SK-N-SH (cell line): ENCODE measurements at regions not wholly inside any gene's neighbourhood (a gene's known extent, or its start where the extent isn't known, plus 50 kb on each side); places are given as distances from the start of the nearest gene placed in this dataset.
A peak's percentile ranks its signal among the peaks of the same experiment; 100 is the strongest.
"Not testable (repeated sequence)": the region's sequence is repeated elsewhere in the genome, so short reads cannot be mapped to it uniquely, and the experiment has no call there.

Source experiments
- CTCF ChIA-PET: fragments of 300-600, 350-600 bp; formaldehyde crosslinking; extraction: SDS; loops from one replicate; lab custom pipeline; 2021; lab: Yijun Ruan, JAX
- POLR2A ChIA-PET: fragments of 350-600 bp; sonication (Branson Sonifier 250); formaldehyde crosslinking; extraction: SDS; loops from one replicate; lab custom pipeline; 2020; ENCODE audit warnings: antibody characterized with exemption, inconsistent platforms; lab: Yijun Ruan, JAX
- DNase-seq: peaks from one replicate; pipeline ENCODE4 v3.0.0; 2012
- H2AFZ ChIP-seq: fragments of 200-600 bp; sonication (generic); 2 replicates; pipeline ENCODE4 v1.8.1; 2016; ENCODE audit warnings: antibody characterized with exemption, mild to moderate bottlenecking, low read depth
- H3F3A ChIP-seq: fragments of 200-600 bp; sonication (generic); replicated peaks from 2 replicates; pipeline ENCODE3; 2016; ENCODE audit warnings: antibody characterized with exemption, mild to moderate bottlenecking; ENCODE audit not compliant: insufficient read depth
- H3K27ac ChIP-seq, 2 experiments: fragments of 200-500 bp in 1 of 2; fragments of 200-600 bp in 1 of 2; sonication (Bioruptor generic) in 1 of 2; sonication (generic), shearing (Covaris generic) in 1 of 2; 2 replicates each; pipeline versions ENCODE4 v1.5.1 to v1.6.1; 2014 to 2016; ENCODE audit warnings: low read depth in 2 of 2, inconsistent platforms in 1 of 2, low read length in 1 of 2, mild to moderate bottlenecking in 1 of 2, mixed read lengths in 1 of 2
- H3K27me3 ChIP-seq: fragments of 200-600 bp; sonication (generic), shearing (Covaris generic); 2 replicates; pipeline ENCODE4 v1.6.1; 2016; ENCODE audit warnings: mixed run types; ENCODE audit not compliant: insufficient read depth
- H3K36me3 ChIP-seq, 2 experiments: fragments of 200-500 bp in 1 of 2; fragments of 200-600 bp in 1 of 2; sonication (Bioruptor generic) in 1 of 2; sonication (generic) in 1 of 2; replicated peaks in 1 of 2; 2 replicates each; pipeline versions ENCODE3 to v1.5.1; 2014 to 2016; ENCODE audit warnings: low read length in 1 of 2, mild to moderate bottlenecking in 1 of 2; ENCODE audit not compliant: insufficient read depth in 2 of 2, control insufficient read depth in 1 of 2
- H3K4me1 ChIP-seq, 2 experiments: fragments of 200-500 bp in 1 of 2; fragments of 200-600 bp in 1 of 2; sonication (Bioruptor generic) in 1 of 2; sonication (generic), shearing (Covaris generic) in 1 of 2; 2 replicates each; pipeline versions ENCODE4 v1.5.1 to v1.6.1; 2014 to 2016; ENCODE audit warnings: low read depth in 1 of 2, low read length in 1 of 2, mixed run types in 1 of 2; ENCODE audit not compliant: insufficient read depth in 2 of 2, control insufficient read depth in 1 of 2
- H3K4me2 ChIP-seq: fragments of 200-600 bp; sonication (generic), shearing (Covaris generic); 2 replicates; pipeline ENCODE4 v1.6.1; 2017; ENCODE audit warnings: mixed run types
- H3K4me3 ChIP-seq, 2 experiments: fragments of 200-500 bp in 1 of 2; fragments of 200-600 bp in 1 of 2; sonication (Bioruptor generic) in 1 of 2; sonication (generic), shearing (Covaris generic) in 1 of 2; 2 replicates each; pipeline versions ENCODE4 v1.5.1 to v1.8.1; 2014 to 2016; ENCODE audit warnings: low read depth in 2 of 2, inconsistent platforms in 1 of 2, low read length in 1 of 2, mild to moderate bottlenecking in 1 of 2, mixed read lengths in 1 of 2, moderate library complexity in 1 of 2
- H3K79me2 ChIP-seq: fragments of 200-600 bp; sonication (generic); 2 replicates; pipeline ENCODE4 v1.8.1; 2017; ENCODE audit warnings: mild to moderate bottlenecking; ENCODE audit not compliant: insufficient read depth
- H3K9ac ChIP-seq: fragments of 200-600 bp; sonication (generic); 2 replicates; pipeline ENCODE4 v1.6.1; 2017; ENCODE audit warnings: mixed run types
- H3K9me2 ChIP-seq: fragments of 200-600 bp; sonication (generic); 2 replicates; pipeline ENCODE4 v1.6.1; 2017; ENCODE audit warnings: mixed run types
- H3K9me3 ChIP-seq: fragments of 200-600 bp; sonication (generic); 2 replicates; pipeline ENCODE4 v1.6.1; 2017; ENCODE audit warnings: mixed run types, mild to moderate bottlenecking, moderate library complexity
- H4K20me1 ChIP-seq: fragments of 200-600 bp; sonication (generic); 2 replicates; pipeline ENCODE4 v1.6.1; 2017; ENCODE audit warnings: mild to moderate bottlenecking, mixed run types; ENCODE audit not compliant: insufficient read depth
- EP300 ChIP-seq, 2 experiments: IDR thresholded peaks; 2 replicates each; pipeline versions ENCODE4 v1.4.0 to v1.6.1; 2012; ENCODE audit warnings: borderline replicate concordance in 1 of 2, low read depth in 1 of 2, low read length in 1 of 2
- EZH2phosphoT487 ChIP-seq: fragments of 200-600 bp; sonication (generic); IDR thresholded peaks from 2 replicates; pipeline ENCODE4 v1.6.1; 2017; ENCODE audit warnings: low read depth, mixed run types, mild to moderate bottlenecking, antibody characterized with exemption, moderate library complexity, borderline replicate concordance
- FOSL2 ChIP-seq: IDR thresholded peaks from 2 replicates; pipeline ENCODE4 v1.4.0; 2012; ENCODE audit warnings: low read depth, mild to moderate bottlenecking, moderate library complexity, borderline replicate concordance
- FOXJ3 ChIP-seq: sonication (generic); formaldehyde crosslinking; IDR thresholded peaks from 2 replicates; pipeline ENCODE4 v1.5.1; 2020; ENCODE audit warnings: mild to moderate bottlenecking, missing genetic modification reagents
- GATA2 ChIP-seq: sonication (generic); formaldehyde crosslinking; IDR thresholded peaks from 2 replicates; pipeline ENCODE4 v1.5.0; 2020; ENCODE audit warnings: mild to moderate bottlenecking, missing genetic modification reagents
- JUND ChIP-seq: IDR thresholded peaks from 2 replicates; pipeline ENCODE4 v1.4.0; 2012
- MXI1 ChIP-seq: IDR thresholded peaks from 2 replicates; pipeline ENCODE4 v1.6.1; 2012; ENCODE audit warnings: mild to moderate bottlenecking, low read depth, low read length, improper control_type of control experiment
- NFIC ChIP-seq: IDR thresholded peaks from 2 replicates; pipeline ENCODE4 v1.4.0; 2012; ENCODE audit warnings: borderline replicate concordance
- POLR2AphosphoS5 ChIP-seq: IDR thresholded peaks from 2 replicates; pipeline ENCODE4 v1.6.1; 2012; ENCODE audit warnings: low read depth, low read length
- RAD21 ChIP-seq: IDR thresholded peaks from 2 replicates; pipeline ENCODE4 v1.6.1; 2012; ENCODE audit warnings: mild to moderate bottlenecking, low read length
- RCOR1 ChIP-seq: fragments of 150-350 bp; IDR thresholded peaks from 2 replicates; pipeline ENCODE4 v1.6.1; 2017; ENCODE audit warnings: antibody characterized with exemption, low read length
- RXRA ChIP-seq: IDR thresholded peaks from 2 replicates; pipeline ENCODE4 v1.4.0; 2012; ENCODE audit warnings: low read depth, mild to moderate bottlenecking, borderline replicate concordance
- TAF1 ChIP-seq: IDR thresholded peaks from 2 replicates; pipeline ENCODE4 v1.6.1; 2012; ENCODE audit warnings: low read depth, mild to moderate bottlenecking, low read length, moderate library complexity, borderline replicate concordance
- YY1 ChIP-seq: IDR thresholded peaks from 2 replicates; pipeline ENCODE4 v1.4.0; 2012; ENCODE audit warnings: low read depth, mild to moderate bottlenecking
- WGBS: methylation state at CpG from one replicate; pipeline ENCODE4 v1.1.6; 2017; ENCODE audit warnings: low lambda C conversion rate; 5-methylcytosine and 5-hydroxymethylcytosine counted together
- TF ChIP-seq, protein P1 (sequence below): IDR thresholded peaks from 2 replicates; pipeline ENCODE4; 2012
- TF ChIP-seq, protein P2 (sequence below): IDR thresholded peaks from 2 replicates; pipeline ENCODE4 v1.6.1; 2012; ENCODE audit warnings: mild to moderate bottlenecking, low read depth, low read length, moderate library complexity

DNA sequence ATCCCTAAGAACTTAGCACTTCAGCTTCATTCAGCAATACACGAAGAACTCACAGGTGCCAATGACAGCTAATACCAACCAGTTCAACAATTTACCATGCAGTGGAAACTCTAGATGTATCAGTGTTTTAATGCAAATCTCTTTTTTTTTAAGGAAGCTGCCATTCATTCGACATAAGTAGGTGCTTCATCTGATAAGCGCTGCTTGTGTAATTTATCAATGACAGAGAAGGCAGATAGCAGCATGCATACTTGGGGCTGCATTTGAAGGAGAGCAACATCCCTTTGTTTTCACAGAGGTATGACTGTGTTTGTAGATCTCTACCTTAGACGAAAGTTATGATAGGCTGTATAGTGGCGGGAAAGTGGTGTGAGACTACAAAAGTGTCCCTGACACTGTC lies 977.1 kb downstream of the AACS start:
- DNase-seq, result no peak
- Histone ChIP-seq H3K4me3 (no peak overlapping the region), H3K9ac (no peak overlapping the region), H4K20me1 (no peaks in the 10 kb centered on the region), H3K36me3 (no peaks in the 10 kb centered on the region), H3K4me1 (no peaks in the 10 kb centered on the region), H3F3A (no peaks in the 10 kb centered on the region), H3K27ac (no peak overlapping the region), H3K9me3 (no peaks in the 10 kb centered on the region), H3K4me2 (no peak overlapping the region), H3K79me2 (no peaks in the 10 kb centered on the region), H3K27me3 (no peaks in the 10 kb centered on the region), H2AFZ (no peak overlapping the region), H3K9me2 (no peaks in the 10 kb centered on the region)
- TF ChIP-seq RAD21 (no peak), RXRA (no peak), NFIC (no peak)
- WGBS, result 24% methylated on average over 5 of the region's 5 CpGs
- CTCF ChIA-PET, result no interaction called here
- POLR2A ChIA-PET, result no interaction called here

DNA sequence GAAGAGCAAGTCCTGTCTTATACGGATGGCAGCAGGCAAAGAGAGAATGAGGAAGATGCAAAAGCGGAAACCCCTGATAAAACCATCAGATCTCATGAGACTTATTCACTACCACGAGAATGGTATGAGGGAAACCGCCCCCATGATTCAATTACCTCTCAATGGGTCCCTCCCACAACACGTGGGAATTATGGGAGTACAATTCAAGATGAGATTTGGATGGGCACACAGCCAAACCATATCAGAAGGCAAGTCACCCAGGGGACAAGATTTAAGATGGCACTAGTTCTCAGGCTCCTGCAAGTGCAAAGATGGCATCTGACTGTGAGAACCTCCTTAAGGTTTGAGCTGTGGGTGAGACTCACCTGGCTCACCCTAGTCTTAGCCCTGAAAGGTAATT lies 984.3 kb downstream of the AACS start:
- H3K4me3 ChIP-seq, DNase-seq, H3K79me2 ChIP-seq, CTCF ChIA-PET, H3K36me3 ChIP-seq, H3K27me3 ChIP-seq, H3F3A ChIP-seq, H2AFZ ChIP-seq, H3K4me1 ChIP-seq, H3K9ac ChIP-seq, H4K20me1 ChIP-seq, H3K9me2 ChIP-seq, H3K4me2 ChIP-seq, H3K9me3 ChIP-seq, H3K27ac ChIP-seq, POLR2A ChIA-PET: not testable (repeated sequence)
- 31% methylated on average over 5 of the region's 5 CpGs for WGBS

DNA sequence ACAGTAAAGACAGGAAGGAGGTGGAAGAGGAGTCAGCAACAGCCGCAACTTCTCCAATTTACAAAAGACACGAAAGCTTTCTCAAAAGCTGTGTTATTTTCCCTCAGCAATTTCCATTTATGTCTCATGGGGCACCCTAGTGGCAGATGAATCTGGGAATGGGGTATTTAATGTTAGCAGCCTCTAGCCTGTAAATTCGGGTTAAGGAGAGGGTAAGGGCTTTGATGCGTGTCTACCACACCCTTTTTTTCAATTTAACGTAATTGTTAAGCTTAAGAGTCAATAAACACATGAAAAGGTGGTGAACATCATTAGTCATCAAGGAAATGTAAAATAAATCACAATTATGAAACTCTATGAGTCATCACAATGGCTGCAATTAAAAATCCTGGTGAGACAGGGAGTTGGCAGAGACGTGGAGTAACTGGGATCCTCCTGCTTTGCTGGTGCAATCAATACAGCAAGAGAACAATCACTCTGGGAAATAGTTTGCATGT lies 986.4 kb downstream of the AACS start:
- Histone ChIP-seq H3K4me3 (no peak overlapping the region), H3K4me2 (no peak overlapping the region), H3F3A (no peaks in the 10 kb centered on the region), H3K36me3 (no peaks in the 10 kb centered on the region), H3K27me3 (no peaks in the 10 kb centered on the region), H3K9me3 (no peaks in the 10 kb centered on the region), H4K20me1 (no peaks in the 10 kb centered on the region), H2AFZ (no peak overlapping the region), H3K9ac (no peak overlapping the region), H3K27ac (no peak overlapping the region), H3K9me2 (no peaks in the 10 kb centered on the region), H3K4me1 (0 out of 4 replicates have a peak, but pooled peaks cover 0 to 4% of the 10 kb centered on the region in 2 experiments), H3K79me2 (no peaks in the 10 kb centered on the region)
- WGBS, result 20% methylated on average over 6 of the region's 6 CpGs
- TF ChIP-seq, protein P1, sequence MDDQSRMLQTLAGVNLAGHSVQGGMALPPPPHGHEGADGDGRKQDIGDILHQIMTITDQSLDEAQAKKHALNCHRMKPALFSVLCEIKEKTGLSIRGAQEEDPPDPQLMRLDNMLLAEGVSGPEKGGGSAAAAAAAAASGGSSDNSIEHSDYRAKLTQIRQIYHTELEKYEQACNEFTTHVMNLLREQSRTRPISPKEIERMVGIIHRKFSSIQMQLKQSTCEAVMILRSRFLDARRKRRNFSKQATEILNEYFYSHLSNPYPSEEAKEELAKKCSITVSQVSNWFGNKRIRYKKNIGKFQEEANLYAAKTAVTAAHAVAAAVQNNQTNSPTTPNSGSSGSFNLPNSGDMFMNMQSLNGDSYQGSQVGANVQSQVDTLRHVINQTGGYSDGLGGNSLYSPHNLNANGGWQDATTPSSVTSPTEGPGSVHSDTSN, result peak; percentile 56
- TF ChIP-seq JUND, result peak; percentile 56
- TF ChIP-seq RCOR1, result no peak
- no peak for TF ChIP-seq EZH2phosphoT487
- peak; percentile 56 for TF ChIP-seq FOSL2
- TF ChIP-seq MXI1, result no peak
- TF ChIP-seq, protein P2, sequence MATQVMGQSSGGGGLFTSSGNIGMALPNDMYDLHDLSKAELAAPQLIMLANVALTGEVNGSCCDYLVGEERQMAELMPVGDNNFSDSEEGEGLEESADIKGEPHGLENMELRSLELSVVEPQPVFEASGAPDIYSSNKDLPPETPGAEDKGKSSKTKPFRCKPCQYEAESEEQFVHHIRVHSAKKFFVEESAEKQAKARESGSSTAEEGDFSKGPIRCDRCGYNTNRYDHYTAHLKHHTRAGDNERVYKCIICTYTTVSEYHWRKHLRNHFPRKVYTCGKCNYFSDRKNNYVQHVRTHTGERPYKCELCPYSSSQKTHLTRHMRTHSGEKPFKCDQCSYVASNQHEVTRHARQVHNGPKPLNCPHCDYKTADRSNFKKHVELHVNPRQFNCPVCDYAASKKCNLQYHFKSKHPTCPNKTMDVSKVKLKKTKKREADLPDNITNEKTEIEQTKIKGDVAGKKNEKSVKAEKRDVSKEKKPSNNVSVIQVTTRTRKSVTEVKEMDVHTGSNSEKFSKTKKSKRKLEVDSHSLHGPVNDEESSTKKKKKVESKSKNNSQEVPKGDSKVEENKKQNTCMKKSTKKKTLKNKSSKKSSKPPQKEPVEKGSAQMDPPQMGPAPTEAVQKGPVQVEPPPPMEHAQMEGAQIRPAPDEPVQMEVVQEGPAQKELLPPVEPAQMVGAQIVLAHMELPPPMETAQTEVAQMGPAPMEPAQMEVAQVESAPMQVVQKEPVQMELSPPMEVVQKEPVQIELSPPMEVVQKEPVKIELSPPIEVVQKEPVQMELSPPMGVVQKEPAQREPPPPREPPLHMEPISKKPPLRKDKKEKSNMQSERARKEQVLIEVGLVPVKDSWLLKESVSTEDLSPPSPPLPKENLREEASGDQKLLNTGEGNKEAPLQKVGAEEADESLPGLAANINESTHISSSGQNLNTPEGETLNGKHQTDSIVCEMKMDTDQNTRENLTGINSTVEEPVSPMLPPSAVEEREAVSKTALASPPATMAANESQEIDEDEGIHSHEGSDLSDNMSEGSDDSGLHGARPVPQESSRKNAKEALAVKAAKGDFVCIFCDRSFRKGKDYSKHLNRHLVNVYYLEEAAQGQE, result no peak
- 0 out of 2 replicates have a peak, but pooled peaks have one; percentile 31 for TF ChIP-seq NFIC
- TF ChIP-seq GATA2 (CRISPR knock-in tag), result no peak
- TF ChIP-seq YY1, result no peak
- TF ChIP-seq FOXJ3 (CRISPR knock-in tag), result no peak
- no peak for TF ChIP-seq TAF1
- TF ChIP-seq EP300 (IDR thresholded peaks at IDR 0.05; ENCODE audit: borderline replicate concordance in 1 of 2, low read depth in 1 of 2, low read length in 1 of 2), result peak in 1 of 2 experiments; percentile 23; a peak in 1 of 4 replicates
- TF ChIP-seq POLR2AphosphoS5, result no peak
- DNase-seq, result no peak
- POLR2A ChIA-PET, result no interaction called here
- CTCF ChIA-PET, result no interaction called here
